MM.1S (cell line): ENCODE measurements at regions not wholly inside any gene's neighbourhood (a gene's known extent, or its start where the extent isn't known, plus 50 kb on each side); places are given as distances from the start of the nearest gene placed in this dataset.

Source experiments
- CTCF ChIP-seq: fragments of 300-600 bp; sonication (generic); IDR thresholded peaks from 2 replicates; pipeline ENCODE4 v1.5.1; 2016; ENCODE audit warnings: antibody characterized with exemption, low read length, mixed read lengths
- EZH2 ChIP-seq: fragments of 300-600 bp; sonication (generic); optimal IDR thresholded peaks from 2 replicates; pipeline ENCODE3; 2017; ENCODE audit warnings: low read depth, mild to moderate bottlenecking, antibody characterized with exemption, low read length, mixed read lengths
- EZH2phosphoT487 ChIP-seq: fragments of 300-600 bp; sonication (generic); IDR thresholded peaks from 2 replicates; pipeline ENCODE4 v1.6.1; 2018; ENCODE audit warnings: antibody characterized with exemption, low read length

- TF ChIP-seq CTCF (no peak), EZH2 (no peak), EZH2phosphoT487 (no peak)
Observed at GRCh38 chr13:48906200-48906599, 69.5 kb upstream of the FNDC3A start.
